ENCODE measurements at regions not wholly inside any gene's neighbourhood (a gene's known extent, or its start where the extent isn't known, plus 50 kb on each side); places are given as distances from the start of the nearest gene placed in this dataset.

DNA sequence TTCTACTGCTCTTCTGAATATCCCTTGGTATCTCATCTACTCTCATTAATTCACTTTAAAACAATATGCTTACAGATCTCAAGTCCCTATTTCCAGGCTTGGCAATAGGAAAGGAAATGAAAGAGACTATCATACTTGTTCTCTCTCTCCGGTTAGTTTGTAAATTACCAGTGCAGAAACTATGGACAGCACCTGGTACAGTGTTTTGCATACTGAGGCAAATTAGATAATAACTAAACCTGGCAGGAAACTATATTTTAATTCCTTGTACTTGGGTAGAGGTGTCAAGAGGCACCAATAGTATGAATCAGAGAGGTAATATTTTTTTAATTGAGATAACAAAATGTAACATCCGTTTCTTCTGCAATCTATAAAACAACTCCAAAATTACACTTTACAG is 97.7 kb upstream of the TMEM196 start:
- TF ChIP-seq, protein P1, sequence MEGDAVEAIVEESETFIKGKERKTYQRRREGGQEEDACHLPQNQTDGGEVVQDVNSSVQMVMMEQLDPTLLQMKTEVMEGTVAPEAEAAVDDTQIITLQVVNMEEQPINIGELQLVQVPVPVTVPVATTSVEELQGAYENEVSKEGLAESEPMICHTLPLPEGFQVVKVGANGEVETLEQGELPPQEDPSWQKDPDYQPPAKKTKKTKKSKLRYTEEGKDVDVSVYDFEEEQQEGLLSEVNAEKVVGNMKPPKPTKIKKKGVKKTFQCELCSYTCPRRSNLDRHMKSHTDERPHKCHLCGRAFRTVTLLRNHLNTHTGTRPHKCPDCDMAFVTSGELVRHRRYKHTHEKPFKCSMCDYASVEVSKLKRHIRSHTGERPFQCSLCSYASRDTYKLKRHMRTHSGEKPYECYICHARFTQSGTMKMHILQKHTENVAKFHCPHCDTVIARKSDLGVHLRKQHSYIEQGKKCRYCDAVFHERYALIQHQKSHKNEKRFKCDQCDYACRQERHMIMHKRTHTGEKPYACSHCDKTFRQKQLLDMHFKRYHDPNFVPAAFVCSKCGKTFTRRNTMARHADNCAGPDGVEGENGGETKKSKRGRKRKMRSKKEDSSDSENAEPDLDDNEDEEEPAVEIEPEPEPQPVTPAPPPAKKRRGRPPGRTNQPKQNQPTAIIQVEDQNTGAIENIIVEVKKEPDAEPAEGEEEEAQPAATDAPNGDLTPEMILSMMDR (IDR thresholded peaks at IDR 0.05) = no peak
- no peak for TF ChIP-seq EZH2 (IDR thresholded peaks at IDR 0.05)
